H1 (cell line): ENCODE measurements at regions not wholly inside any gene's neighbourhood (a gene's known extent, or its start where the extent isn't known, plus 50 kb on each side); places are given as distances from the start of the nearest gene placed in this dataset.

Experiments used
- CTCF ChIA-PET: fragments of 300-600 bp; sonication (Branson Sonifier 250); formaldehyde crosslinking; loops from one replicate; lab custom pipeline; 2021; ENCODE audit not compliant: partially characterized antibody; lab: Charles Lee
- POLR2A ChIA-PET: fragments of 300-600 bp; sonication (Branson Sonifier 250); formaldehyde crosslinking; loops from one replicate; lab custom pipeline; 2021; ENCODE audit warnings: inconsistent platforms; ENCODE audit not compliant: partially characterized antibody; lab: Charles Lee
- DNase-seq, 2 experiments: peaks; one replicate each; pipeline versions ENCODE4 v3.0.0 to v3.0.0-alpha.2; 2010 to 2022; ENCODE audit warnings: low spot score in 2 of 2, low read depth in 1 of 2, mixed read lengths in 1 of 2
- FAIRE-seq: peaks from 2 replicates; lab custom pipeline; 2011; peaks lifted over from hg19 to GRCh38; lab: Jason Lieb, UNC
- H2AFZ ChIP-seq: 2 replicates; pipeline ENCODE4 v1.8.1; 2012; ENCODE audit warnings: low read length, inconsistent platforms
- H2AK5ac ChIP-seq: 2 replicates; pipeline ENCODE4 v1.6.1; 2013; ENCODE audit warnings: low read depth, low read length
- H2BK120ac ChIP-seq: replicated peaks from 2 replicates; pipeline ENCODE3; 2013; ENCODE audit warnings: low read depth, low read length, inconsistent platforms
- H2BK12ac ChIP-seq: 2 replicates; pipeline ENCODE4 v1.6.1; 2013; ENCODE audit warnings: low read depth, low read length
- H2BK15ac ChIP-seq: 2 replicates; pipeline ENCODE4 v1.6.1; 2013; ENCODE audit warnings: low read length
- H2BK20ac ChIP-seq: 2 replicates; pipeline ENCODE4 v1.6.1; 2013; ENCODE audit warnings: low read length
- H2BK5ac ChIP-seq: 2 replicates; pipeline ENCODE4 v1.6.1; 2013; ENCODE audit warnings: low read depth, low read length
- H3K14ac ChIP-seq: 2 replicates; pipeline ENCODE4 v1.6.1; 2013; ENCODE audit warnings: inconsistent platforms; ENCODE audit not compliant: insufficient read length
- H3K18ac ChIP-seq: 2 replicates; pipeline ENCODE4 v1.6.1; 2013; ENCODE audit warnings: low read length; ENCODE audit errors: extremely low read depth
- H3K23ac ChIP-seq: 2 replicates; pipeline ENCODE4 v1.6.1; 2013; ENCODE audit warnings: inconsistent platforms; ENCODE audit not compliant: insufficient read length
- H3K23me2 ChIP-seq: 2 replicates; pipeline ENCODE4 v1.6.1; 2013; ENCODE audit warnings: low read depth, low read length
- H3K27ac ChIP-seq: 2 replicates; pipeline ENCODE4 v1.6.1; 2011; ENCODE audit warnings: low read depth, low read length, inconsistent platforms
- H3K27me3 ChIP-seq, 4 experiments: replicated peaks in 1 of 4; 1 replicate in 1 of 4; 2 replicates in 3 of 4; pipeline versions ENCODE4 v1.6.1 to v1.8.1; 2011 to 2013; ENCODE audit warnings: low read length in 3 of 4, mild to moderate bottlenecking in 3 of 4, inconsistent platforms in 2 of 4, mixed read lengths in 2 of 4, moderate library complexity in 1 of 4; ENCODE audit not compliant: control insufficient read depth in 3 of 4, insufficient read depth in 3 of 4; ENCODE audit errors: extremely low read depth in 1 of 4
- H3K36me3 ChIP-seq, 4 experiments: 2 replicates each; pipeline versions ENCODE4 v1.6.1 to v1.8.1; 2011 to 2013; ENCODE audit warnings: mild to moderate bottlenecking in 4 of 4, low read length in 3 of 4, moderate library complexity in 2 of 4, control low read depth in 1 of 4, inconsistent platforms in 1 of 4; ENCODE audit not compliant: insufficient read depth in 4 of 4, control insufficient read depth in 2 of 4
- H3K4ac ChIP-seq: replicated peaks from 2 replicates; pipeline ENCODE3; 2013; ENCODE audit warnings: low read length, low read depth, mixed read lengths, inconsistent platforms; ENCODE audit not compliant: insufficient read length
- H3K4me1 ChIP-seq, 4 experiments: replicated peaks in 1 of 4; 1 replicate in 1 of 4; 2 replicates in 3 of 4; pipeline versions ENCODE4 v1.6.1 to v1.8.1; 2011 to 2013; ENCODE audit warnings: low read length in 3 of 4, inconsistent platforms in 2 of 4, mixed read lengths in 1 of 4; ENCODE audit not compliant: insufficient read depth in 4 of 4, control insufficient read depth in 3 of 4
- H3K4me2 ChIP-seq, 2 experiments: 2 replicates each; pipeline versions ENCODE4 v1.6.1 to v1.8.1; 2011 to 2013; ENCODE audit warnings: low read depth in 2 of 2, low read length in 2 of 2, control low read depth in 1 of 2, inconsistent platforms in 1 of 2, mild to moderate bottlenecking in 1 of 2; ENCODE audit not compliant: insufficient read depth in 1 of 2
- H3K4me3 ChIP-seq, 4 experiments: fragments of 200-600, 300-600 bp in 1 of 4; sonication (generic), shearing (Covaris generic), sonication (Bioruptor Twin) in 1 of 4; 2 replicates each; pipeline versions ENCODE4 v1.5.1 to v1.8.1; 2011 to 2016; ENCODE audit warnings: low read length in 4 of 4, low read depth in 3 of 4, control low read depth in 2 of 4, inconsistent platforms in 2 of 4, mild to moderate bottlenecking in 2 of 4, mixed read lengths in 1 of 4, moderate library complexity in 1 of 4; ENCODE audit not compliant: insufficient read depth in 2 of 4; ENCODE audit errors: extremely low read depth in 1 of 4
- H3K56ac ChIP-seq: replicated peaks from 2 replicates; pipeline ENCODE3; 2013; ENCODE audit warnings: low read depth, mild to moderate bottlenecking, mixed read lengths, low read length, inconsistent platforms; ENCODE audit not compliant: insufficient read length
- H3K79me1 ChIP-seq: 2 replicates; pipeline ENCODE4 v1.6.1; 2013; ENCODE audit warnings: low read depth, low read length, control low read depth
- H3K79me2 ChIP-seq, 2 experiments: 2 replicates each; pipeline versions ENCODE4 v1.6.1 to v1.8.1; 2012 to 2013; ENCODE audit warnings: low read length in 2 of 2, mild to moderate bottlenecking in 2 of 2, inconsistent platforms in 1 of 2; ENCODE audit not compliant: insufficient read depth in 2 of 2, control insufficient read depth in 1 of 2
- H3K9ac ChIP-seq, 4 experiments: replicated peaks in 1 of 4; 1 replicate in 1 of 4; 2 replicates in 3 of 4; pipeline versions ENCODE4 v1.6.1 to v1.8.1; 2011 to 2013; ENCODE audit warnings: low read depth in 3 of 4, low read length in 3 of 4, control low read depth in 2 of 4, mild to moderate bottlenecking in 2 of 4, moderate library complexity in 2 of 4, inconsistent platforms in 1 of 4; ENCODE audit errors: extremely low read depth in 1 of 4
- H3K9me3 ChIP-seq, 2 experiments: 2 replicates each; pipeline versions ENCODE4 v1.6.1 to v1.8.1; 2012 to 2013; ENCODE audit warnings: mild to moderate bottlenecking in 2 of 2, moderate library complexity in 2 of 2, control low read depth in 1 of 2, inconsistent platforms in 1 of 2, low read depth in 1 of 2, low read length in 1 of 2, mixed read lengths in 1 of 2; ENCODE audit not compliant: insufficient read depth in 2 of 2
- H4K20me1 ChIP-seq, 2 experiments: replicated peaks in 1 of 2; 2 replicates each; pipeline versions ENCODE3 to v1.8.1; 2011 to 2013; ENCODE audit warnings: inconsistent platforms in 2 of 2, low read length in 2 of 2, mild to moderate bottlenecking in 1 of 2; ENCODE audit not compliant: insufficient read depth in 2 of 2, control insufficient read depth in 1 of 2
- H4K5ac ChIP-seq: 2 replicates; pipeline ENCODE4 v1.6.1; 2013; ENCODE audit warnings: low read length, low read depth, mixed read lengths, inconsistent platforms; ENCODE audit not compliant: insufficient read length
- H4K8ac ChIP-seq: 2 replicates; pipeline ENCODE4 v1.8.0; 2013; ENCODE audit warnings: mild to moderate bottlenecking, moderate library complexity, low read length, inconsistent platforms; ENCODE audit not compliant: insufficient read depth; ENCODE audit errors: extremely low read depth
- H4K91ac ChIP-seq: replicated peaks from 2 replicates; pipeline ENCODE3; 2013; ENCODE audit warnings: low read length, mixed read lengths, inconsistent platforms; ENCODE audit not compliant: insufficient read length
- BACH1 ChIP-seq: IDR thresholded peaks from 2 replicates; pipeline ENCODE4 v1.6.1; 2012; ENCODE audit warnings: low read length, improper control_type of control experiment
- BRCA1 ChIP-seq: IDR thresholded peaks from 2 replicates; pipeline ENCODE4 v1.6.1; 2012; ENCODE audit warnings: low read depth, low read length, improper control_type of control experiment
- CTCF ChIP-seq, 3 experiments: IDR thresholded peaks; 1 replicate in 2 of 3; 2 replicates in 1 of 3; pipeline versions ENCODE4 v1.5.1 to v1.6.1; 2011; ENCODE audit warnings: low read length in 3 of 3, mild to moderate bottlenecking in 3 of 3, inconsistent platforms in 2 of 3, low read depth in 1 of 3, moderate library complexity in 1 of 3; ENCODE audit not compliant: insufficient read depth in 1 of 3; ENCODE audit errors: control extremely low read depth in 1 of 3
- EP300 ChIP-seq, 2 experiments: IDR thresholded peaks; 1 replicate in 1 of 2; 2 replicates in 1 of 2; pipeline ENCODE4 v1.6.1; 2011 to 2012; ENCODE audit warnings: low read depth in 2 of 2, low read length in 2 of 2, mild to moderate bottlenecking in 2 of 2, borderline replicate concordance in 1 of 2, inconsistent platforms in 1 of 2, moderate library complexity in 1 of 2
- EZH2 ChIP-seq: fragments of 200-600 bp; sonication (generic); IDR thresholded peaks from 2 replicates; pipeline ENCODE4 v1.7.1; 2012; ENCODE audit warnings: low read depth, mild to moderate bottlenecking, moderate library complexity, low read length, inconsistent platforms; ENCODE audit not compliant: severe bottlenecking
- GABPA ChIP-seq: IDR thresholded peaks from 2 replicates; pipeline ENCODE4 v1.6.1; 2011; ENCODE audit warnings: mild to moderate bottlenecking, low read length, moderate library complexity, borderline replicate concordance; ENCODE audit not compliant: insufficient read depth
- JUN ChIP-seq: IDR thresholded peaks from 2 replicates; pipeline ENCODE4 v1.6.1; 2011; ENCODE audit warnings: low read depth, mild to moderate bottlenecking, improper control_type of control experiment, low read length
- JUND ChIP-seq: IDR thresholded peaks from 2 replicates; pipeline ENCODE4 v1.6.1; 2011; ENCODE audit warnings: mild to moderate bottlenecking, improper control_type of control experiment, low read length
- KDM1A ChIP-seq: fragments of 200-600, 300-600 bp; sonication (generic); IDR thresholded peaks from 2 replicates; pipeline ENCODE4 v1.7.1; 2016; ENCODE audit warnings: mild to moderate bottlenecking, low read length, borderline replicate concordance
- SP1 ChIP-seq: IDR thresholded peaks from 2 replicates; pipeline ENCODE4 v1.6.1; 2011; ENCODE audit warnings: low read depth, low read length
- WGBS, 2 experiments: shearing (Covaris generic) in 1 of 2; methylation state at CpG; one replicate each; pipeline versions ENCODE4 v1.1.6 to v1.1.7; 2013 to 2015; ENCODE audit warnings: low lambda C conversion rate in 2 of 2, mixed read lengths in 2 of 2, inconsistent platforms in 1 of 2, low coverage in 1 of 2, missing lambda C conversion rate in 1 of 2; ENCODE audit not compliant: insufficient replicate concordance in 2 of 2, insufficient coverage in 1 of 2, insufficient read length in 1 of 2; ENCODE audit errors: extremely low coverage in 1 of 2, missing lambda C conversion rate in 1 of 2; 5-methylcytosine and 5-hydroxymethylcytosine counted together
- TF ChIP-seq, protein P1 (sequence below): IDR thresholded peaks from 2 replicates; pipeline ENCODE4 v1.6.1; 2012; ENCODE audit warnings: inconsistent platforms

DNA sequence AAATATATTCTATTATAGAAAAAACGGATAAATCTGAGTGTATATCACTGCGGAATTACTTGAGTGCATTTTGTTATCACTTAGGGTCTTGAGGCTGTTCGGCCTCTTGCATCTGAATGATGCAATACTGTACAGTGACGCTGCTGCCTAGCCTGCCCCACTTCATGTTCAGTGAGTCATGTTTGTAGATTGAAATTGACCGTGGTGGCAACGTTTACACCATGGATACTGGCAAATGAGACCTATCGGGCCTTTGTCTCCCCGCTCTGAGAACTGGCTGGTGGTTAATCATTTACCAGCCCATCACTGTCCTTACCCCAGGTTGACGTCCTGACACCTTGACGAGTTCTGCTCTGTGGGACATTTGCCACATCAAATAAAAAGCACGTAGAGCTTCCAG, 510.1 kb upstream of the ADAMTS16 start:
- Histone ChIP-seq H3K14ac (no peak overlapping the region), H3K79me1 (no peaks in the 10 kb centered on the region), H4K20me1 (no peaks in the 10 kb centered on the region), H3K27me3 (no peaks in the 10 kb centered on the region), H2BK15ac (peak overlapping the region; percentile 37; the same call in 1 of the 2 replicates), H2AFZ (no peak overlapping the region), H3K4me3 (no peak overlapping the region), H2BK12ac (no peak overlapping the region), H3K23ac (no peak overlapping the region), H3K9me3 (no peaks in the 10 kb centered on the region), H4K8ac (no peak overlapping the region), H2BK5ac (no peak overlapping the region), H2AK5ac (no peak overlapping the region), H3K23me2 (no peaks in the 10 kb centered on the region), H3K36me3 (no peaks in the 10 kb centered on the region), H3K18ac (no peak overlapping the region; the same call in 1 of the 2 replicates), H2BK120ac (no peak overlapping the region), H3K4ac (no peak overlapping the region), H2BK20ac (no peak overlapping the region), H3K9ac (no peak overlapping the region), H3K4me2 (no peak overlapping the region), H3K27ac (no peak overlapping the region), H4K91ac (no peak overlapping the region), H3K79me2 (no peaks in the 10 kb centered on the region), H3K4me1 (peaks cover 0 to 2% (median 0%) of the 10 kb centered on the region in 4 experiments; a peak in 1 of 7 replicates), H3K56ac (no peak overlapping the region), H4K5ac (no peak overlapping the region)
- WGBS, 2 experiments, result 93% methylated on average over 11 of the region's 11 CpGs; no CpG with 5 or more reads in 1 of the 2 experiments
- DNase-seq (no peak), FAIRE-seq (no peak)
- POLR2A ChIA-PET, result no interaction called here
- CTCF ChIA-PET, result no interaction called here
- TF ChIP-seq JUND, result no peak
- no peak for TF ChIP-seq EP300 (IDR thresholded peaks at IDR 0.05; ENCODE audit: borderline replicate concordance in 1 of 2, low read depth in 2 of 2, low read length in 2 of 2)
- no peak for TF ChIP-seq KDM1A
- TF ChIP-seq SP1, result no peak
- no peak for TF ChIP-seq GABPA
- TF ChIP-seq JUN, result no peak
- no peak for TF ChIP-seq EZH2
- no peak for TF ChIP-seq CTCF (IDR thresholded peaks at IDR 0.05; ENCODE audit: control extremely low read depth in 1 of 3, insufficient read depth in 1 of 3, low read depth in 1 of 3, low read length in 3 of 3)
- no peak for TF ChIP-seq BRCA1
- no peak for TF ChIP-seq BACH1
- TF ChIP-seq, protein P1, sequence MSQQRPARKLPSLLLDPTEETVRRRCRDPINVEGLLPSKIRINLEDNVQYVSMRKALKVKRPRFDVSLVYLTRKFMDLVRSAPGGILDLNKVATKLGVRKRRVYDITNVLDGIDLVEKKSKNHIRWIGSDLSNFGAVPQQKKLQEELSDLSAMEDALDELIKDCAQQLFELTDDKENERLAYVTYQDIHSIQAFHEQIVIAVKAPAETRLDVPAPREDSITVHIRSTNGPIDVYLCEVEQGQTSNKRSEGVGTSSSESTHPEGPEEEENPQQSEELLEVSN, result no peak
